ENCODE measurements at regions not wholly inside any gene's neighbourhood (a gene's known extent, or its start where the extent isn't known, plus 50 kb on each side); places are given as distances from the start of the nearest gene placed in this dataset.

GRCh38 chr4:13900780-13901179, 273.3 kb upstream of the BOD1L1 start:
- TF ChIP-seq POLR2AphosphoS5 (IDR thresholded peaks at IDR 0.05) (no peak), CTCF (IDR thresholded peaks at IDR 0.05) (no peak), POLR2A (IDR thresholded peaks at IDR 0.05) (no peak)
